ENCODE measurements at regions not wholly inside any gene's neighbourhood (a gene's known extent, or its start where the extent isn't known, plus 50 kb on each side); places are given as distances from the start of the nearest gene placed in this dataset.

DNA sequence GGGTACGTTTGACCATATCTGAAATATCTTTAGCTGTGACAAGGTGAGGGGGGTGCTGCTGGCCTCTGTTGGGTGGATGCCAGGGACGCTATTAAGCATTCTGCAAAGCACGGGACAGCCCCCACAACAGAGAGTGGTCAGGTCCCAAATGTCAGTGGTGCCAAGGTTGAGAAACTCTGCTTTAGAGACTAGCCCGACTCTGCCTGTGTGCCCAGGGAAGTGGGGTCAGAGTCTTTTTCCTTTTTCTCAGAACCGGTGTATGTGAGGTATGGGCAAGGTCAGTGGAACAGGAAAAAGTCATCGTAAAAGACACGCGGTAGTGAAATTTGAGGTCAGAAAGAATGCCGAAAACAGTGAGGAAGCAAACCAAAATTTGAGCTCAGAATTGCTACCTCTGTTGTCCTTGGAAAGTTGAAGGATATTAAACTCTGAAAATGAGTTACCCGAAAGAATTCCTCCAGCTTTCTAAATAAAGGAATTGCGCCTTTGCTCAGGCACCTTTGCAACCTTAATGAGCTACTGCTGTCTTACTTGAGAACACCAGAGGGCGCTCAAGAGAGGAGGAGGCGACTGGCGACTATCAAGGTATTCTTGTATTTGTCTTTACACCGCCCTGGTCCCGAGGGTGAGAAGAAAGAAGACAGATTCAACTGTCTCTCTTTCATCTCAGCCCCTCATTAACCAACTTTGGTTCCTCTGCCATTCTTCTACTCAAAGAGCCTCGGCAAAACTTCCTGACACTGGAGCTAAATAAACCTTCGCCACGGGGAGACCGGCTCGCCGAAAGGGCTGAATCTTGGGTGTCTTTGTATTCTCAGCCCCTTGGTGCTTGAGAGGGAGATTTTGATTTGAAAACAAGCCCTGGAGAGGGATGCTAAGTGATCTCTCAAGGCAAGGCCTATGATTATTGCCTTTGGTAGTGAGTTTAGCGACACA is 85.4 kb upstream of the OLIG2 start:
- no peaks in the 10 kb centered on the region for H3K9me3 ChIP-seq
- H3K4me3 ChIP-seq, result no peak overlapping the region
- peak in 2 of 3 donors; percentile 20 to 58 for DNase-seq
- TF ChIP-seq POLR2A (IDR thresholded peaks at IDR 0.05) (no peak), CTCF (IDR thresholded peaks at IDR 0.05) (peak in 5 of 6 experiments; percentile 21 to 79 (median 71))
- H3K27ac ChIP-seq, result no peak overlapping the region
- no peaks in the 10 kb centered on the region for H3K36me3 ChIP-seq
- no peaks in the 10 kb centered on the region for H3K4me1 ChIP-seq
- H3K27me3 ChIP-seq, result no peaks in the 10 kb centered on the region

DNA sequence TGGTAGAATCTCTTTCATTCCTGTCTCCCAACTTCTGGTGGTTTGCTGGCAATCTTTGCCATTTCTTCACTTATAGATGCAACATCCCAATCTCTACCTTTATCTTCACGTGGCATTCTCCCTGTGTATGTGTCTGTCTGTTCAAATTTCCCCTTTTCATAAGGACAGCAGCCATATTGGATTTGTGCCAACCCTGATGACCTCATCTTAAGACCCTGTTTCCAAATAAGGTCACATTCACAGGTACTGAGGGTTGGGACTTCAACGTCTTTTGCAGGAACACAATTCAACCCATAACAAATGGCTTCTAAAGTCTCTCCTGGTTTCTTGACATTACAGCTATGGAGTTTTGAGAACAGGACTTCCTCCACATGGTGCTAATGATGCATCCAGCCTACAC is 84.5 kb upstream of the OLIG2 start:
- H3K9me3 ChIP-seq, result no peaks in the 10 kb centered on the region
- no peak overlapping the region for H3K27ac ChIP-seq
- no peaks in the 10 kb centered on the region for H3K4me1 ChIP-seq
- no peak overlapping the region for H3K4me3 ChIP-seq
- no peak for TF ChIP-seq CTCF (IDR thresholded peaks at IDR 0.05)
- no peak for TF ChIP-seq POLR2A (IDR thresholded peaks at IDR 0.05)
- no peak for DNase-seq
- no peaks in the 10 kb centered on the region for H3K36me3 ChIP-seq
- H3K27me3 ChIP-seq, result no peaks in the 10 kb centered on the region

GRCh38 chr21:32946654-32947053 is 79.1 kb upstream of the OLIG2 start:
- no peak for TF ChIP-seq POLR2A (IDR thresholded peaks at IDR 0.05)
- Histone ChIP-seq H3K27ac (no peak overlapping the region), H3K27me3 (no peaks in the 10 kb centered on the region), H3K9me3 (no peaks in the 10 kb centered on the region), H3K4me3 (no peak overlapping the region), H3K4me1 (peaks cover 0 to 4% (median 0%) of the 10 kb centered on the region in 4 donors), H3K36me3 (no peaks in the 10 kb centered on the region)
- no peak for DNase-seq

DNA sequence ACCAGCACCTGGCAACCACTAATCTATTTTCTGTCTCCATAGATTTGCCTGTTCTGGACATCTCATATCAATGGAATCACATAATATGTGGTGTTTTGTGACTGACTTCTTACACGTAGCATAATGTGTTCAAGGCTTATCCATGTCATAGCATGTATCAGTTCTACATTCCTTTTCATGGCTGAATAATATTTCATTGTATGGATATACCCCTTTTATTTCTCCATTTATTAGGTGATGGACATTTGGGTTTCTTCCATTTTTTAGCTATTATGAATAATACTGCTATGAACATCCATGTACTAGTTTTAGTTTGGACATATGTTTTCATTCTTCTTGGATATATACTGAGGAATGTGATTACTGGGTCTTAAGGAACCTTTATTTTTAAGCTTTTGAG is 78.0 kb upstream of the OLIG2 start:
- Histone ChIP-seq H3K27me3 (no peaks in the 10 kb centered on the region), H3K36me3 (no peaks in the 10 kb centered on the region), H3K9me3 (no peaks in the 10 kb centered on the region), H3K4me1 (peaks cover 0 to 4% (median 0%) of the 10 kb centered on the region in 4 donors), H3K27ac (no peak overlapping the region), H3K4me3 (no peak overlapping the region)
- no peak for DNase-seq
- TF ChIP-seq POLR2A (IDR thresholded peaks at IDR 0.05) (no peak), CTCF (IDR thresholded peaks at IDR 0.05) (no peak)

GRCh38 chr21:32949701-32950100 is 76.0 kb upstream of the OLIG2 start:
- no peak for TF ChIP-seq CTCF (IDR thresholded peaks at IDR 0.05)
- TF ChIP-seq POLR2A (IDR thresholded peaks at IDR 0.05), result no peak
- Histone ChIP-seq H3K27me3 (no peaks in the 10 kb centered on the region), H3K27ac (no peak overlapping the region), H3K9me3 (no peaks in the 10 kb centered on the region), H3K4me1 (peaks cover 0 to 4% (median 0%) of the 10 kb centered on the region in 4 donors), H3K4me3 (no peak overlapping the region), H3K36me3 (no peaks in the 10 kb centered on the region)
- DNase-seq, result no peak

GRCh38 chr21:32951041-32951440 is 74.7 kb upstream of the OLIG2 start:
- TF ChIP-seq CTCF (IDR thresholded peaks at IDR 0.05) (no peak), POLR2A (IDR thresholded peaks at IDR 0.05) (no peak)
- no peaks in the 10 kb centered on the region for H3K36me3 ChIP-seq

More at GRCh38 chr21:32951041-32951440, 74.7 kb upstream of the OLIG2 start:
- Histone ChIP-seq H3K9me3 (no peaks in the 10 kb centered on the region), H3K4me3 (no peak overlapping the region), H3K4me1 (peaks cover 0 to 4% (median 0%) of the 10 kb centered on the region in 4 donors), H3K27me3 (no peaks in the 10 kb centered on the region), H3K27ac (no peak overlapping the region)
- DNase-seq, result no peak

All from Peyer's patch (tissue), 4 donors.